GM19043 (cell line): ENCODE measurements at regions not wholly inside any gene's neighbourhood (a gene's known extent, or its start where the extent isn't known, plus 50 kb on each side); places are given as distances from the start of the nearest gene placed in this dataset.

Experiments
- ATAC-seq: cut with Tn5 transposase; IDR thresholded peaks from one replicate; pipeline ENCODE4 v1.9.1; 2021; ENCODE audit warnings: low read depth; ENCODE audit not compliant: unreplicated experiment

- no peak for ATAC-seq
These were observed 115.3 kb downstream of the ADSS2 start for GRCh38 chr1:244336232-244336899.

GRCh38 chr1:244337839-244338238 lies 113.9 kb downstream of the ADSS2 start:
- ATAC-seq: no peak

- ATAC-seq: no peak
These were observed 112.5 kb downstream of the ADSS2 start for GRCh38 chr1:244339073-244339692.

GRCh38 chr1:244339776-244340175 lies 111.9 kb downstream of the ADSS2 start:
- ATAC-seq: no peak

- no peak for ATAC-seq
These were observed 111.3 kb downstream of the ADSS2 start for GRCh38 chr1:244340396-244340795.

- peak; percentile 64 for ATAC-seq
These were observed 110.0 kb downstream of the ADSS2 start for GRCh38 chr1:244341455-244342450.

- ATAC-seq: no peak
These were observed 107.7 kb downstream of the ADSS2 start for GRCh38 chr1:244344001-244344400.

- ATAC-seq: no peak
These were observed 104.6 kb downstream of the ADSS2 start for GRCh38 chr1:244346972-244347618.

GRCh38 chr1:244347942-244348341 lies 103.8 kb downstream of the ADSS2 start:
- ATAC-seq: no peak

- no peak for ATAC-seq
These were observed 102.6 kb downstream of the ADSS2 start for GRCh38 chr1:244349103-244349531.

- ATAC-seq: no peak
These were observed 102.1 kb downstream of the ADSS2 start for GRCh38 chr1:244349581-244350001.

GRCh38 chr1:244350027-244350426 lies 101.7 kb downstream of the ADSS2 start:
- peak; percentile 89 for ATAC-seq

- ATAC-seq: no peak
These were observed 99.4 kb downstream of the ADSS2 start for GRCh38 chr1:244352156-244352830.

- ATAC-seq: no peak
These were observed 98.1 kb downstream of the ADSS2 start for GRCh38 chr1:244353551-244354091.

GRCh38 chr1:244354810-244355278 lies 96.9 kb downstream of the ADSS2 start:
- no peak for ATAC-seq

GRCh38 chr1:244356376-244356775 lies 95.3 kb downstream of the ADSS2 start:
- ATAC-seq: no peak
